GM13977 (cell line): ENCODE measurements at regions not wholly inside any gene's neighbourhood (a gene's known extent, or its start where the extent isn't known, plus 50 kb on each side); places are given as distances from the start of the nearest gene placed in this dataset.

Experiments used
- DNase-seq: peaks from one replicate; pipeline ENCODE4 v3.0.0; 2012; ENCODE audit warnings: low spot score
- in situ Hi-C: fragments of 300-500 bp; cut with MboI; formaldehyde crosslinking; loops from one replicate; pipeline ENCODE4 v1.12.0; 2022; ENCODE audit warnings: low sequenced_read_pairs, low pct_unique_long_range_greater_than_20kb, mixed read lengths, inconsistent platforms; ENCODE audit not compliant: unreplicated experiment
- TF ChIP-seq, protein P1 (sequence below): IDR thresholded peaks from 2 replicates; pipeline ENCODE4 v1.5.1; 2012; ENCODE audit warnings: mild to moderate bottlenecking, control low read depth; ENCODE audit not compliant: insufficient read depth; ENCODE audit errors: extremely low read depth, missing control alignments

DNA sequence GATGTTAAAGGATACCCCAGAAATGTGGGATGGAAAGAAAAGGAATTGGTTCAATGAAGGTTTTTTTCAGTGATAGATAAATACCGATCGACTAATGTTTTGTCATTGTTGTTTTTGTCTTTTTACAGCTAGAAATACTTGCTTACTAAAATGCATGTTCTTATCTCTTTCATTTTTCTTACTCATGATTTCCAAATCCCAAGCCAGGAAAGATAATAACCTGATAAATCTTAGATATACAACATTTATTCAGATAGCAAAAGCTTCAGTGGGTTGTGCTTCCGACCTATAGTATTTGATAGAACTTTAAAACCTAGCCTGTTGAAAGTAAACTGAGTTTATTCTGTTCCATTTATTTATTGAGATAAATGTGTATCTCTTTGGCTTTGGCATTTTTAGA is 187.5 kb downstream of the EDN1 start:
- TF ChIP-seq, protein P1, sequence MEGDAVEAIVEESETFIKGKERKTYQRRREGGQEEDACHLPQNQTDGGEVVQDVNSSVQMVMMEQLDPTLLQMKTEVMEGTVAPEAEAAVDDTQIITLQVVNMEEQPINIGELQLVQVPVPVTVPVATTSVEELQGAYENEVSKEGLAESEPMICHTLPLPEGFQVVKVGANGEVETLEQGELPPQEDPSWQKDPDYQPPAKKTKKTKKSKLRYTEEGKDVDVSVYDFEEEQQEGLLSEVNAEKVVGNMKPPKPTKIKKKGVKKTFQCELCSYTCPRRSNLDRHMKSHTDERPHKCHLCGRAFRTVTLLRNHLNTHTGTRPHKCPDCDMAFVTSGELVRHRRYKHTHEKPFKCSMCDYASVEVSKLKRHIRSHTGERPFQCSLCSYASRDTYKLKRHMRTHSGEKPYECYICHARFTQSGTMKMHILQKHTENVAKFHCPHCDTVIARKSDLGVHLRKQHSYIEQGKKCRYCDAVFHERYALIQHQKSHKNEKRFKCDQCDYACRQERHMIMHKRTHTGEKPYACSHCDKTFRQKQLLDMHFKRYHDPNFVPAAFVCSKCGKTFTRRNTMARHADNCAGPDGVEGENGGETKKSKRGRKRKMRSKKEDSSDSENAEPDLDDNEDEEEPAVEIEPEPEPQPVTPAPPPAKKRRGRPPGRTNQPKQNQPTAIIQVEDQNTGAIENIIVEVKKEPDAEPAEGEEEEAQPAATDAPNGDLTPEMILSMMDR: no peak
- DNase-seq: no peak
- in situ Hi-C loops: no loop called here

DNA sequence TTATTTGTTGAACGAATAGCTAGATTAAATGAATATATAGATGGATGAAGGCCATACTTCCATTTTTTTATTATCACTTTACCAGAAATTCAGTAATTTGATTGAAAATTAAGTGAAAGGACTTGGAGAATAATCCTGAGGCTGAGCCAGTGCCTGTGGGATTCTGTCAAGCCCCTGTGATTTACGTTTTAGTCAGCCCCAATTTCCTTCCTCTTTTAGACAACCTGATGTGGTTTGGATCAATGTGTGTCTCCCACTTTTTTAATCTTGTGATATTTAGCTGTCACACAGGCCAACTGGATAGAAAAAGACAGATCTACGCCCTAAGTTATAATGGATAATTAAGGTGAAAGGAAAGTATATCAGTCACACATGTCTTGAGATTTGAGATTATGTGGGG is 188.8 kb downstream of the EDN1 start:
- in situ Hi-C loops: no loop called here
- TF ChIP-seq, protein P1: no peak
- DNase-seq: no peak

DNA sequence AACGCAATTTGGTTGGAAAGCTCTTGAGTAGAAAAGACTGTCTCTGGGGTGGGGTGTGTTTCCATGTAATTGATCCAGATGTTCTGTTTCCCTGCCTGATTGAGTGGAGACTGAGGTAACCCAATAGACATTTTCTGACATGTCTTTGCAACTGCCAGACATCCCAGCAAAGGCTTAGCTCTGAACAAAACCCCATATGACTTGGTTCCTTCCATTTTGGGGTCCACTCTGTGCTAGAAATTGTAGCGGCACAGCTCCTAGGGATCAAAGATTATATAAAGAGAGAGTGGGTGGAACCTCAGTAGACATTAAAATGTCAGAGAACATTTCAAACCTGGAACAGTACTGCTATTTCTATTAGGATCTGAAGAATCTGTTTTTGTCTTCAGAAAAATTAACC is 189.3 kb downstream of the EDN1 start:
- in situ Hi-C loops: no loop called here
- no peak for DNase-seq
- TF ChIP-seq, protein P1: no peak

DNA sequence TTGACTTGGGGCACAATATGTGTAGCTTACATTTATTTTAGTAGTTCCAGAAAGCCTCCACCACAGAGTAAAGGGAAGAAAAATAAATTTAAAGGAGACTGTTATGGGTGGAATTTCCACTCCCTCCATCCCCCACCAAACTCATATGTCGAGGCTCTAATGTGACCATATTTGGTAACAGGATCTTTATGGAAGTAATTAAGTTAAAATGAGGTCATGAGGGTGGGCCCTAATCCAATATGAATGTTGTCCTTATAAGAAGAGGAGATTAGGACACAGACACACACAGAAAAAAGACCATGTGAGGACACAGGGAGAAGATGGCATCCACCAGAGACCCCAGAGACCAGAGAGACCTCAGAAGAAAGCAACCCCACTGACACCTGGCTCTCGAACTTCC is 189.7 kb downstream of the EDN1 start:
- in situ Hi-C loops: no loop called here
- TF ChIP-seq, protein P1: no peak
- no peak for DNase-seq

DNA sequence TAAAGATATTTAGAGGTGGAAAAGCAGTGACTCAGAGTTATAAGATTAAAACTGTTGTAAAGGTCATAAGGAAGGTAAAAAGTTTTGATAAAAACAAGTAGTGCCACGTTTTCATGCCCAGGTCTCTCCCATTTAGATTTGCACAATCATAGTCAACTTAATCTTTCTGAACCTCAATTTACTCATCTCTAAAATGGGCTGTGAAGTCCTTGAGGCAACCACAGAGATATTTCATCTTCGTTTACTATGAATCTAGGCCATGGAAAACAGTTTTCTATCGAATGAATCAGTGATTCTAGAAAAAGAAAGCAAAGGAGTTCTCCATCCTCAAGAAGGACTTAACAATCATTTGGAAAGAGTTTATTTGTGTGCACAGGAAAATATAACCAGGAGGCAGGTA is 190.2 kb downstream of the EDN1 start:
- no peak for DNase-seq
- in situ Hi-C loops: no loop called here
- TF ChIP-seq, protein P1: no peak

DNA sequence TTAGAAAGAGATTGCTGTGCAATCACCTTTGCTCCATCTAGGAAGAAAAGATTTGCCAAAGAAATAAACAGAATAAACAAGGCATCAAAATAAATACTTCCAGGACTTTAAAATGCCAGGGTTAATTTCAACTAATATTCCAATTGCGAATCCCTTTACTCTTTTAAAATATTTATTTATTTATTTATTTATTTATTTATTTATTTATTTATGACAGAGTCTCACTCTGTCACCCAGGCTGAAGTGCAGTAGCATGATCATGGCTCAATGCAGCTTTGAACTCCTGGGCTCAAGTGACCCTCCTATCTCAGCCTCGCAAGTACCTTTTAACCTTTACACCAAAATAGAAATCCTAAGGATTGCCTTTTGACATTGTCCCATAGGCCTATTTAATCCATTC is 191.1 kb downstream of the EDN1 start:
- TF ChIP-seq, protein P1: no peak
- no peak for DNase-seq
- in situ Hi-C loops: no loop called here

DNA sequence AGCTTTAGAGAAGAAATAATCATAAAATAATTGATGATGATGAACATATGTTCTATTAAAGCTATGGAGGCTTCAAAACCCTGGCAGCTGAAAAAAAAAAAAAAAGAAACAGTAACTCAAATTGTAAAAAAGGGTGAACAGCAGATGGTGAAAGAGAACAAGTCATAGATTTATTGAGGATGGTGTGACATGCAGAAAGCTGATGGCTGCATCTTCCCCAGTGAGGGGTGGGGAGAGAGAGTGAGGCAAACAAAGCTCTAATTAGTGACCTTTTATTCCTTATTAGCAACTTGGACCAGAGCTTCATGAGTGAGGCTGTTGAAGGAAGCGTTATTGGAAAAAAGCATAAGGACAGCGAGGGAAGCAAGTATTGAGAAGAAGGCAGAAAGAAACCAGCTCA is 191.7 kb downstream of the EDN1 start:
- DNase-seq: no peak
- in situ Hi-C loops: no loop called here
- TF ChIP-seq, protein P1: no peak
